H1 (cell line): ENCODE measurements at regions not wholly inside any gene's neighbourhood (a gene's known extent, or its start where the extent isn't known, plus 50 kb on each side); places are given as distances from the start of the nearest gene placed in this dataset.

Experiments
- RXRA ChIP-seq: IDR thresholded peaks from 2 replicates; pipeline ENCODE4 v1.6.1; 2011; ENCODE audit warnings: low read depth, mild to moderate bottlenecking, low read length, moderate library complexity; ENCODE audit not compliant: insufficient read depth
- SRF ChIP-seq: IDR thresholded peaks from 2 replicates; pipeline ENCODE4 v1.6.1; 2011; ENCODE audit warnings: mild to moderate bottlenecking, low read depth, low read length, moderate library complexity

DNA sequence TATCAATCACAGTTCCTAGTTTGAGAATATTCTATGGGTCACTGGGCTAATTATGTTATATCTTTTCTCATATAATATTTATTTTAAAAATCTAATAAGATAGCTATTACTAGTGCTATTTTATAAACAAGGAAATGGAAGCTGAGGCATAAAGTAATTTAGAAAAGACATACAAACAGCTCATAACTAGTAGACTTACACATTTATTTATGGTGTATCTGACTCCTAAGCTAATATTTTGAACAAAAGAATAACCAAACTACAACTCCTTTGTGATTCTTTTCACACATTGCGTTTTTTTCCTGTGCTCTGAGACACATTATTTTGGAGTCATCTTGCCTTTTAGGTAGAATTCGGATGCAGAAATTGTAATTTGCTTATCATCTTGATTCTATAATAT is 742.0 kb upstream of the LRRTM4 start (continued):
- TF ChIP-seq SRF (no peak), RXRA (no peak)
